ENCODE measurements at regions not wholly inside any gene's neighbourhood (a gene's known extent, or its start where the extent isn't known, plus 50 kb on each side); places are given as distances from the start of the nearest gene placed in this dataset.

- TF ChIP-seq CTCF (IDR thresholded peaks at IDR 0.05) (no peak), POLR2A (IDR thresholded peaks at IDR 0.05) (no peak)
- WGBS, 2 donors, result 26 to 43% methylated on average over 3 of the region's 3 CpGs
- Histone ChIP-seq H3K4me3 (no peak overlapping the region), H3K27ac (no peak overlapping the region), H3K36me3 (replicated peaks in 1 of 2; ENCODE audit: insufficient read depth in 1 of 2, low read depth in 2 of 2) (no peaks in the 10 kb centered on the region), H3K4me1 (no peaks in the 10 kb centered on the region), H3K9me3 (no peaks in the 10 kb centered on the region), H3K27me3 (no peaks in the 10 kb centered on the region)
- ATAC-seq, result no peak
- peak in 1 of 4 donors; percentile 20 for DNase-seq
- intact Hi-C loops (cut with DNase I), result no loop called here
Measured at GRCh38 chrX:9234315-9234714, 200.4 kb upstream of the FAM9B start.

DNA sequence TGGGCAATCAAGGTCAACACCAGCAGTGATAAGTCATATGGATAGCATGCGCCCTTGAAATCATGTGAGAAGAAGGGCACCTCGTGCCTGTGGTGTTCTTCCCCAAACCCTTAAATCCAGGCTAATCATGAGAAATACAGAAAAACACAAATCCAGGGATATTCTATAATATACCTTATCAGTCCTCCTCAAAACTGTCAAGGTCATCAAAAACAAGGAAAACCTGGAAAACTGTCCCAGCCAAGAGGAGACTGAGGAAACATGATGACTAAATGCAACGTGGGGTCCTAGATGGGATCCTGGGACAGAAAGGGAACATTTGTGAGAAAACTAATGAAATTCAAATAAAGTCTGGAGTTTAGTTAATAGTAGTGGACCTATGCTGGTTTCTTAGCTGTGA lies 201.8 kb upstream of the FAM9B start:
- ATAC-seq (no peak), DNase-seq (no peak)
- Histone ChIP-seq H3K4me1 (no peaks in the 10 kb centered on the region), H3K36me3 (replicated peaks in 1 of 2; ENCODE audit: insufficient read depth in 1 of 2, low read depth in 2 of 2) (no peaks in the 10 kb centered on the region), H3K27me3 (no peaks in the 10 kb centered on the region), H3K4me3 (no peak overlapping the region), H3K27ac (no peak overlapping the region), H3K9me3 (no peaks in the 10 kb centered on the region)
- TF ChIP-seq CTCF (IDR thresholded peaks at IDR 0.05) (no peak), POLR2A (IDR thresholded peaks at IDR 0.05) (no peak)
- 77 to 86% methylated on average over 3 of the region's 3 CpGs for WGBS, 2 donors
- intact Hi-C loops (cut with DNase I), result no loop called here

DNA sequence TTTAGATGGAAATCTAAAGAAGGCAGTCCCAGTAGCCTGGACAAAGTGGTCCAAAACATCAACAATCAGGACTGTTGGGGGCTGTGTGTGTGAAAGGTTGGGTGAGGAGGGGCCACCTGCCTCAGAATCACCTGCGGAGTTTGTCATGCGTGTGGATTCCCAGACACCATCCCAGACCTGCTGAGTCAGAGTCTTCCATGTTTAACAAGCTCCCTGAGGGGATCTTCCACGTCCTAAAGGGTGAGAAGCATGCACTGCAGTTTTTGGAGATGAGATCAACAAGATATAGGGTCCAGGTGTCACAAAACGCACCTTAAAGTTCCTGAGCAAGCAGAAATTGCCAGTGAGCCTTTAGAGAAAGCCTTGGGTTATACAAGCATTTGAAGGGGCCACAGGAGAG lies 207.0 kb upstream of the FAM9B start:
- Histone ChIP-seq H3K4me1 (no peaks in the 10 kb centered on the region), H3K36me3 (replicated peaks in 1 of 2; ENCODE audit: insufficient read depth in 1 of 2, low read depth in 2 of 2) (no peaks in the 10 kb centered on the region), H3K27me3 (no peaks in the 10 kb centered on the region), H3K9me3 (no peaks in the 10 kb centered on the region), H3K4me3 (no peak overlapping the region), H3K27ac (no peak overlapping the region)
- intact Hi-C loops (cut with DNase I), result no loop called here
- WGBS, 2 donors, result 67 to 90% methylated on average over 1 to 2 of the region's 4 CpGs
- DNase-seq, result no peak
- ATAC-seq, result no peak
- TF ChIP-seq POLR2A (IDR thresholded peaks at IDR 0.05), result no peak

- intact Hi-C loops (cut with DNase I), result no loop called here
- no peaks in the 10 kb centered on the region for H3K9me3 ChIP-seq
- no peak overlapping the region for H3K4me3 ChIP-seq
- no peaks in the 10 kb centered on the region for H3K27me3 ChIP-seq
- WGBS, 2 donors, result 60 to 79% methylated on average over 3 to 9 of the region's 11 CpGs
- TF ChIP-seq CTCF (IDR thresholded peaks at IDR 0.05) (no peak), POLR2A (IDR thresholded peaks at IDR 0.05) (no peak)
- no peaks in the 10 kb centered on the region for H3K4me1 ChIP-seq
- H3K27ac ChIP-seq, result no peak overlapping the region
- H3K36me3 ChIP-seq (replicated peaks in 1 of 2; ENCODE audit: insufficient read depth in 1 of 2, low read depth in 2 of 2), result no peaks in the 10 kb centered on the region
- DNase-seq, result no peak
- ATAC-seq, result no peak
Measured at GRCh38 chrX:9241427-9241826, 207.5 kb upstream of the FAM9B start.

GRCh38 chrX:9249051-9249846 lies 215.3 kb upstream of the FAM9B start:
- Histone ChIP-seq H3K27me3 (no peaks in the 10 kb centered on the region), H3K4me1 (no peaks in the 10 kb centered on the region), H3K9me3 (no peaks in the 10 kb centered on the region), H3K4me3 (no peak overlapping the region), H3K36me3 (replicated peaks in 1 of 2; ENCODE audit: insufficient read depth in 1 of 2, low read depth in 2 of 2) (no peaks in the 10 kb centered on the region), H3K27ac (no peak overlapping the region)
- intact Hi-C loops (cut with DNase I), result no loop called here
- no peak for TF ChIP-seq POLR2A (IDR thresholded peaks at IDR 0.05)
- TF ChIP-seq CTCF (IDR thresholded peaks at IDR 0.05), result no peak
- ATAC-seq (no peak), DNase-seq (no peak)
- WGBS, 2 donors, result 66 to 84% methylated on average over 6 to 8 of the region's 8 CpGs

All from body of pancreas (tissue), 4 donors.